HG02763 (cell line): ENCODE measurements at regions not wholly inside any gene's neighbourhood (a gene's known extent, or its start where the extent isn't known, plus 50 kb on each side); places are given as distances from the start of the nearest gene placed in this dataset.

ENCODE experiments used
- ATAC-seq: cut with Tn5 transposase; IDR thresholded peaks from one replicate; pipeline ENCODE4 v1.9.1; 2021; ENCODE audit warnings: mild to moderate bottlenecking, moderate library complexity; ENCODE audit not compliant: unreplicated experiment

- no peak for ATAC-seq
These were observed 325.7 kb downstream of the TGFB2 start for GRCh38 chr1:218670875-218671274.

DNA sequence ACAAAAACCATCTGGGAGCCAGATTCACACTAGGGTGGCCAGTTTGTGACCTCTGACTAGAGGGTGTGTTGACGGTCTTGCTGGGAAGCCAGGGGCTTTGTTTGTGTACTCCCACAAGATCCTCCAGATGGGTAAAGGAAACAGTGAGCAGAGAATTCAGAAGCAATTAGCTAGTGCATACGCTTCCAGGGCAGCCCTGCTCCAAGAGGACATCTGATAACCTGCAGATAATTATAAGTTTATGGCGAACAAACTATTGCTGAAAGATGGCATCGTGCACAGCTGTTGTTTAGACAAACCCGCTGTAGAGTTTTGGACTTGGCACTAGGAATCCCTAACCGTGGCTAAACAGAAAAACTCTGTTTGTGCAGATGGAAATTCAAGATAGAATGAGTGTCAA is 326.4 kb downstream of the TGFB2 start:
- no peak for ATAC-seq

- no peak for ATAC-seq
These were observed 328.0 kb downstream of the TGFB2 start for GRCh38 chr1:218673170-218673569.

DNA sequence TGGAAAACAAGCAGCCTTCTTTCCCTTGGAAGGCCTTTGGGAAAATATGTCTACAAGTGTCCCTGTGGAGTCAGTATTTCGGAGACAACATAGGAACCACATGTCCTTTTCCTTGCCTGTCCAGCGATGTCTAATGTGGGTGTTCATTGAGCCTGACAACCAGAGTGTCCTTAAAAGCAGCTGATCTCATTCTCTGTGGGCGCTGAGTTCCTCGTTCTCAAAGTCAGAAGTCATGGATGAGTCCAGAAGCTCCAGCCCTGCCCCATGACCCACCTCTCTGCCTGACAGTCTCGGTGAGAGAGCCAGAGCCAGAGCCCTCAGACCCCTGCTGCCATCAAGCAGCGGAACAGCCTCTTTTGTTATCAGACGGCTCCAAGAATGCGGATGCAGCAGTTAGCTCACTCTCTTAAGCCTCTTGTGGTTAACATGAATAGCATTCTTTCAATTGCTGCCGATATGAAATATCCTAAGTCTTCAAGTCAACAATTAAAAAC is 329.2 kb downstream of the TGFB2 start:
- ATAC-seq = no peak

- ATAC-seq = no peak
These were observed 331.9 kb downstream of the TGFB2 start for GRCh38 chr1:218677026-218677425.

DNA sequence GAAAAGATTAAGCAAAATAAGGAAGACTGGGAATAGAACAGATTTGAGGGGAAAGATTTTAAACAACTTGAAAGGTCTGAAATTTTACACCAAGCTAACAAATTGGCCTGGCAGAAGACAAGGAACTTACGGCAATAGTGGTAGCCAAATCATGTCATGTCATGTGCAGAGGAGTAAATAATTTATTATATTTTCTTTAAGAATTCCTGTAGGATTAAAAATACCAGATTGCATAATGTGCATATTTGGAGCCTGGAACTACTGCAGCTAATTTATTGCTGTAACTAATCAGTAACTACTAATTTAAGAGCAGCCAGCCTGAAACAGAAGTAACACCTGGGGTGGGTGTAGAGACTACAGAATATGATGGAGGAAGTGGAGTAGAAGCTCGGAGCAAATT is 334.3 kb downstream of the TGFB2 start:
- ATAC-seq = no peak

- no peak for ATAC-seq
These were observed 335.0 kb downstream of the TGFB2 start for GRCh38 chr1:218679988-218680748.

- no peak for ATAC-seq
These were observed 338.1 kb downstream of the TGFB2 start for GRCh38 chr1:218683242-218683641.

DNA sequence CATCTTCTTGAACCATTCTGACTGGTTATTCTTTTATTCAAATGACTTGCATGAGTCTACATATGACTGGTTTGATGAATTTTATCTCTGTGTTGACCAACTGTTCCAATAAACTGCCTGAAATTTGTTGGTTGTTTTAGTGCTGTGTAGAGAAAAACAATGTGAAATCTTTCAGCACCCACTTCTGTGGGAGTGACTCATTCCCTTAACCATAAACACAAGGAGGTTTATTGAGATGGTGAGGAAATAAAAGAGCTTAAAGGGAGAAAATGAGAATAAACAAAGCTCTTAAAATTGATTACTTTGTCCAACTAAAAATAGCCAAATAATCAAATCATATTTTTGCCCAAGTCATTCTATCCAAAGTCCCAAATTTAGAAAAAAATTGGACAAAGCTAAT is 341.1 kb downstream of the TGFB2 start:
- ATAC-seq = no peak

- no peak for ATAC-seq
These were observed 341.6 kb downstream of the TGFB2 start for GRCh38 chr1:218686761-218687160.

DNA sequence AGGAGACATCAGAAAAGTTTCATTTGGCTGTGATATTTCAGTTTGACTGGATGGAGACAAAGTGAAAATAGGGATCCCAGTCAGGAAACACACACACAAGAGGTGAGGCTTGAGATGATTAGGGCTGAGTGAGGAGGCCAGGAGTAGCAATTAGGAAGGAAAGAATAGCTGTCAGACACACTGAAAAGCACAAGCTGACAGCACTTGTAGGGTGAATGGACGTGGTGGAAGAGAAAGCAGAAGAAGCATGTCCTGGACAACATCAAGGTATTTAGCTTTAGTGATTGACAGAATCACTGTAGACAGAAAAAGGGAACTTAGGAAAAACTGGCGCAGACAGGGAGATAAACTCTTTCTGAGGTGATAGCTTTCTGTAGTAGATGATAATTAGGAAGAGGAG is 347.7 kb downstream of the TGFB2 start:
- no peak for ATAC-seq

GRCh38 chr1:218693599-218693998 is 348.5 kb downstream of the TGFB2 start:
- ATAC-seq = no peak

DNA sequence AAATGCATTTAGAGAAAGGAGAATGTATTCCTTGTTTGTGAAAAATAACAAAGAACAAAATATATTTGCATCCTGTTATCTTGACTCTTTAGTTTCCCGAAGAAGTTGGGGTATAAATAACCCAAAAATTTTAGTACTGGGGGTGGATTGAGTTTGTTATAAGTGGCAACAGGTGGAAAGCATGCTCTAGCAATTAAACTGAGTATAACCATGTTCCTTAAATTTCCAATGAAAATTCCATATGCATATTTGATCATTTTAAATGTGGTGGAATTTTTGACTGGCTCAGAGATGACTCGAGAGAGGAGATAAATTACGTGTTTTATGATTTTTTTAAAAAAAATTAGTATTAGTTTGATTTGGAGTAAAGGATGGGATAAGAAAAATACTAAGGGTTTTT is 348.9 kb downstream of the TGFB2 start:
- ATAC-seq = no peak

- no peak for ATAC-seq
These were observed 349.5 kb downstream of the TGFB2 start for GRCh38 chr1:218694636-218695035.

- ATAC-seq = no peak
These were observed 350.4 kb downstream of the TGFB2 start for GRCh38 chr1:218695525-218695924.

- ATAC-seq = no peak
These were observed 353.0 kb downstream of the TGFB2 start for GRCh38 chr1:218698141-218698540.

DNA sequence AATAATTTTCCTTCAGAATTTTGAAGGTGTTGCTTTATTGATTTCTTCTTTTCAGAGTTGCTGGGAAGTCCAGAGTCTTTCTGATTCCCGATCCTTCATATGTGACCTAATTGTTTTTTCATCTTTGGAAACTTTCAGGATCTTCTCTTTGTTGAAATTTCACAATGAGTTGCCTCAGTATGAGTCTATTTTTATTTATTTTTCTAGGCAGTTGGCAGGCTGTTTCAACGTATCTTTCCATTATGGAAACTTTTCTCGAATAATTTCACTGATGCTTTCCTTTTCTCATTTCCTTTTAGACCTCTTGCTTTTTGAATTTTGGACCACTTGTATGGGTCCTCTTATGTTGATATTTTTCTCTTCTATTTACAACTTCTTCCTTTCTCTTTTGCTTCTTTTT is 354.3 kb downstream of the TGFB2 start:
- ATAC-seq = no peak

DNA sequence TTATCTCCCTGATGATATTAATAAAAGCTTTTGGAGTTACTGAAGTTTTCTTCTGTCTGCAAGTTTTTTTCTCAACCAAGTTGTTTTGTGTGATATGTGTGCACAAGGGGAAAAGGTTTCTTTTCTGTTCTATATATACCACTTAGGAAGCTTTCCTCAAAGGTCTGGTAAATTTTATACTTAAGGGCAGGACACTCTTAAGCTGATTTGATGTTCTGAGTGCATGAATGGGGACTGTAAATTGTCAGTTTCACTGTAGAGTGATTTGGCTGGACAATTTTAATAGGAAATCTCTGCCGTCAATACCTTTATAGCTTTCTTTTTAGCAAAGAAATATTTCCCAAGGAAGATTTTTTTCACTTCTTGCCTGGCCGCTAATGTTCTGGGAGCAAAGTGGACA is 354.7 kb downstream of the TGFB2 start:
- ATAC-seq = no peak

GRCh38 chr1:218700666-218701065 is 355.5 kb downstream of the TGFB2 start:
- no peak for ATAC-seq

- ATAC-seq = no peak
These were observed 356.0 kb downstream of the TGFB2 start for GRCh38 chr1:218701131-218701530.

DNA sequence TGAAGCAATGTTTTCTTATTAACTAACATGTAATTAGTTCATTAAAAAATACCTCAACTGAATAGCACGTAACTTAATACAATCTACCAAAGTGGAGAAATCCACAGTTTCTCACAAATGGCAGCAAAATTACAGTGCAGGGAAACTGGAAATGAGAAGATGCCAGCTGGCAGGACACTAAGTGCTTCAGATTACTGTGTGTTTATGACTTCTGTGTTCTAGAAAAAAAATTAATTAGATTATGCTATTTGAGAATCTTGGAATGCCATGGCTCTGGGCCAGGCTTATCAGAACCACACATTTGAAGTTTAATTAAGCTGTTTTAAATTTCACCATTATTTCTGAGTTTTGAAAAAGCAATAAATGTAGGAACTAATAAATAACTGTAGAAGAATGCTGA is 357.6 kb downstream of the TGFB2 start:
- ATAC-seq = no peak

GRCh38 chr1:218703836-218704235 is 358.7 kb downstream of the TGFB2 start:
- no peak for ATAC-seq

GRCh38 chr1:218705391-218705790 is 360.3 kb downstream of the TGFB2 start:
- no peak for ATAC-seq
